ENCODE measurements at regions not wholly inside any gene's neighbourhood (a gene's known extent, or its start where the extent isn't known, plus 50 kb on each side); places are given as distances from the start of the nearest gene placed in this dataset.

DNA sequence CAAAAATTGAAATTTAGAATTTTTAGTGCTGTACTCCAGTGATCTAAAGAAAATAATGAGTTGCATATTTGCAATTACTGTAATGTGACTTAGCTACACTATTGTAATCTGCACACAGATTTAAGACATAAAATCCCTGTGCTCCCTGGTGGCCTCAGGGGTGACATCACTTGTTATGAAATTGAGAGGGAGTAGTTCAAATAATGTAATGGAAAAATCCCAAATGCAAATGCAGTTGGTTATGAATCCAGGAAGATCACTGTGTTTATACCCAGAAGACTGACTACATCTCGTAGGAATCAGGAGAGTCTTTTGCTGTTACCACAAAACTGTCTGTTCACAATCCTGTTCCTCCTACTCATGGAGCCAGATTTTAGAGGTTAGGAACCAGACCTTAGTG lies 178.7 kb upstream of the FBXL17 start:
- TF ChIP-seq, protein P1, sequence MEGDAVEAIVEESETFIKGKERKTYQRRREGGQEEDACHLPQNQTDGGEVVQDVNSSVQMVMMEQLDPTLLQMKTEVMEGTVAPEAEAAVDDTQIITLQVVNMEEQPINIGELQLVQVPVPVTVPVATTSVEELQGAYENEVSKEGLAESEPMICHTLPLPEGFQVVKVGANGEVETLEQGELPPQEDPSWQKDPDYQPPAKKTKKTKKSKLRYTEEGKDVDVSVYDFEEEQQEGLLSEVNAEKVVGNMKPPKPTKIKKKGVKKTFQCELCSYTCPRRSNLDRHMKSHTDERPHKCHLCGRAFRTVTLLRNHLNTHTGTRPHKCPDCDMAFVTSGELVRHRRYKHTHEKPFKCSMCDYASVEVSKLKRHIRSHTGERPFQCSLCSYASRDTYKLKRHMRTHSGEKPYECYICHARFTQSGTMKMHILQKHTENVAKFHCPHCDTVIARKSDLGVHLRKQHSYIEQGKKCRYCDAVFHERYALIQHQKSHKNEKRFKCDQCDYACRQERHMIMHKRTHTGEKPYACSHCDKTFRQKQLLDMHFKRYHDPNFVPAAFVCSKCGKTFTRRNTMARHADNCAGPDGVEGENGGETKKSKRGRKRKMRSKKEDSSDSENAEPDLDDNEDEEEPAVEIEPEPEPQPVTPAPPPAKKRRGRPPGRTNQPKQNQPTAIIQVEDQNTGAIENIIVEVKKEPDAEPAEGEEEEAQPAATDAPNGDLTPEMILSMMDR (IDR thresholded peaks at IDR 0.05): no peak
- no peak for TF ChIP-seq POLR2A (IDR thresholded peaks at IDR 0.05)

Measured in prostate gland (tissue), 2 donors.